IMR-90 (cell line): ENCODE measurements at regions not wholly inside any gene's neighbourhood (a gene's known extent, or its start where the extent isn't known, plus 50 kb on each side); places are given as distances from the start of the nearest gene placed in this dataset.

Experiments used
- NFE2L2 ChIP-seq: fragments of 150-350 bp; IDR thresholded peaks from 2 replicates; pipeline ENCODE4 v1.6.1; 2016; ENCODE audit warnings: low read depth, mild to moderate bottlenecking, low read length
- POLR2A ChIP-seq: IDR thresholded peaks from 2 replicates; pipeline ENCODE4 v1.6.1; 2012; ENCODE audit warnings: mild to moderate bottlenecking, low read depth, low read length
- RCOR1 ChIP-seq: IDR thresholded peaks from 2 replicates; pipeline ENCODE4 v1.6.1; 2012; ENCODE audit warnings: mild to moderate bottlenecking, low read length, improper control_type of control experiment; ENCODE audit not compliant: insufficient replicate concordance
- TF ChIP-seq, protein P1 (sequence below): conservative IDR thresholded peaks from 2 replicates; pipeline ENCODE4 v1.5.1; 2012; ENCODE audit warnings: mild to moderate bottlenecking, low read depth, low read length, improper control_type of control experiment
- TF ChIP-seq, protein P2 (sequence below): fragments of 150-350 bp; IDR thresholded peaks from 2 replicates; pipeline ENCODE4 v1.6.1; 2017; ENCODE audit warnings: mild to moderate bottlenecking, antibody characterized with exemption, low read length, low read depth

DNA sequence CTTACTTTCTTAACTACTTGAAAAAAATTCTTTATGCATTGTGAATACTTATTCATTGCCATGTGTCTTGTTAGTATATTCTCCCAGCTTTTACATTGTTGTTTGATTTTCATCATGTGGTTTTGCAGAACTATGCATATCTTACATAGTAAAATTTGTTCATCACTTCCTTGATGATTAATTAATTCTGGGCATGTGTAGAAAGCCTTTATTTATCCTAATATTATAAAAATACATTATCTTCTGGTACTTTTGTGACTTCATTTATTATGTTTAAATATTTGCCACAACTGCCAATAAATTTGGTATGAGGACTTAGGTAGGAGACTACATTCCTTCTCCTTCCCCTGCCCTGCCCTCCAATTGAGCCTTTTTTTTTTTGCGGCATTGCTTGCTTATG is 166.0 kb upstream of the ZNF32 start:
- TF ChIP-seq, protein P1, sequence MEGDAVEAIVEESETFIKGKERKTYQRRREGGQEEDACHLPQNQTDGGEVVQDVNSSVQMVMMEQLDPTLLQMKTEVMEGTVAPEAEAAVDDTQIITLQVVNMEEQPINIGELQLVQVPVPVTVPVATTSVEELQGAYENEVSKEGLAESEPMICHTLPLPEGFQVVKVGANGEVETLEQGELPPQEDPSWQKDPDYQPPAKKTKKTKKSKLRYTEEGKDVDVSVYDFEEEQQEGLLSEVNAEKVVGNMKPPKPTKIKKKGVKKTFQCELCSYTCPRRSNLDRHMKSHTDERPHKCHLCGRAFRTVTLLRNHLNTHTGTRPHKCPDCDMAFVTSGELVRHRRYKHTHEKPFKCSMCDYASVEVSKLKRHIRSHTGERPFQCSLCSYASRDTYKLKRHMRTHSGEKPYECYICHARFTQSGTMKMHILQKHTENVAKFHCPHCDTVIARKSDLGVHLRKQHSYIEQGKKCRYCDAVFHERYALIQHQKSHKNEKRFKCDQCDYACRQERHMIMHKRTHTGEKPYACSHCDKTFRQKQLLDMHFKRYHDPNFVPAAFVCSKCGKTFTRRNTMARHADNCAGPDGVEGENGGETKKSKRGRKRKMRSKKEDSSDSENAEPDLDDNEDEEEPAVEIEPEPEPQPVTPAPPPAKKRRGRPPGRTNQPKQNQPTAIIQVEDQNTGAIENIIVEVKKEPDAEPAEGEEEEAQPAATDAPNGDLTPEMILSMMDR = no peak
- TF ChIP-seq NFE2L2 (no peak), POLR2A (no peak), RCOR1 (no peak)
- TF ChIP-seq, protein P2, sequence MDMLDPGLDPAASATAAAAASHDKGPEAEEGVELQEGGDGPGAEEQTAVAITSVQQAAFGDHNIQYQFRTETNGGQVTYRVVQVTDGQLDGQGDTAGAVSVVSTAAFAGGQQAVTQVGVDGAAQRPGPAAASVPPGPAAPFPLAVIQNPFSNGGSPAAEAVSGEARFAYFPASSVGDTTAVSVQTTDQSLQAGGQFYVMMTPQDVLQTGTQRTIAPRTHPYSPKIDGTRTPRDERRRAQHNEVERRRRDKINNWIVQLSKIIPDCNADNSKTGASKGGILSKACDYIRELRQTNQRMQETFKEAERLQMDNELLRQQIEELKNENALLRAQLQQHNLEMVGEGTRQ = no peak
